IMR-90 (cell line): ENCODE measurements at regions not wholly inside any gene's neighbourhood (a gene's known extent, or its start where the extent isn't known, plus 50 kb on each side); places are given as distances from the start of the nearest gene placed in this dataset.
"Not testable (repeated sequence)": the region's sequence is repeated elsewhere in the genome, so short reads cannot be mapped to it uniquely, and the experiment has no call there.

ENCODE experiments used
- BHLHE40 ChIP-seq: fragments of 150-350 bp; IDR thresholded peaks from 2 replicates; pipeline ENCODE4 v1.6.1; 2016; ENCODE audit warnings: mild to moderate bottlenecking, low read depth, low read length
- CEBPB ChIP-seq: IDR thresholded peaks from 2 replicates; pipeline ENCODE4 v1.6.1; 2012; ENCODE audit warnings: low read depth, low read length, improper control_type of control experiment
- CHD1 ChIP-seq: IDR thresholded peaks from 2 replicates; pipeline ENCODE4 v1.6.1; 2012; ENCODE audit warnings: low read depth, low read length, improper control_type of control experiment
- CTCF ChIP-seq: conservative IDR thresholded peaks from 2 replicates; pipeline ENCODE4 v1.5.1; 2012; ENCODE audit warnings: mild to moderate bottlenecking, low read depth, low read length, improper control_type of control experiment
- POLR2A ChIP-seq: IDR thresholded peaks from 2 replicates; pipeline ENCODE4 v1.6.1; 2012; ENCODE audit warnings: mild to moderate bottlenecking, low read depth, low read length
- RAD21 ChIP-seq: IDR thresholded peaks from 2 replicates; pipeline ENCODE4 v1.6.1; 2012; ENCODE audit warnings: low read length, improper control_type of control experiment
- RCOR1 ChIP-seq: IDR thresholded peaks from 2 replicates; pipeline ENCODE4 v1.6.1; 2012; ENCODE audit warnings: mild to moderate bottlenecking, low read length, improper control_type of control experiment; ENCODE audit not compliant: insufficient replicate concordance
- RFX5 ChIP-seq: IDR thresholded peaks from 2 replicates; pipeline ENCODE4 v1.8.0; 2012; ENCODE audit warnings: low read depth, mild to moderate bottlenecking, low read length, moderate library complexity
- SMC3 ChIP-seq: fragments of 150-350 bp; IDR thresholded peaks from 2 replicates; pipeline ENCODE4 v1.6.1; 2016; ENCODE audit warnings: low read depth, mild to moderate bottlenecking, antibody characterized with exemption, low read length, moderate library complexity
- USF2 ChIP-seq: fragments of 150-350 bp; IDR thresholded peaks from 2 replicates; pipeline ENCODE4 v1.6.1; 2017; ENCODE audit warnings: mild to moderate bottlenecking, antibody characterized with exemption, low read length, low read depth

GRCh38 chr9:82778923-82779322, 284.0 kb downstream of the RASEF start:
- TF ChIP-seq CTCF, POLR2A, CEBPB, RFX5, SMC3, RCOR1, USF2, BHLHE40, RAD21, CHD1: not testable (repeated sequence)
